SIG-M5 treated with dmso at 0.1 percent for 504 hours (cell line): ENCODE measurements at regions not wholly inside any gene's neighbourhood (a gene's known extent, or its start where the extent isn't known, plus 50 kb on each side); places are given as distances from the start of the nearest gene placed in this dataset.

Source experiments
- DNase-seq: peaks from one replicate; lab custom pipeline; 2025; ENCODE audit not compliant: unreplicated experiment; lab: John Stamatoyannopoulos, UW

DNA sequence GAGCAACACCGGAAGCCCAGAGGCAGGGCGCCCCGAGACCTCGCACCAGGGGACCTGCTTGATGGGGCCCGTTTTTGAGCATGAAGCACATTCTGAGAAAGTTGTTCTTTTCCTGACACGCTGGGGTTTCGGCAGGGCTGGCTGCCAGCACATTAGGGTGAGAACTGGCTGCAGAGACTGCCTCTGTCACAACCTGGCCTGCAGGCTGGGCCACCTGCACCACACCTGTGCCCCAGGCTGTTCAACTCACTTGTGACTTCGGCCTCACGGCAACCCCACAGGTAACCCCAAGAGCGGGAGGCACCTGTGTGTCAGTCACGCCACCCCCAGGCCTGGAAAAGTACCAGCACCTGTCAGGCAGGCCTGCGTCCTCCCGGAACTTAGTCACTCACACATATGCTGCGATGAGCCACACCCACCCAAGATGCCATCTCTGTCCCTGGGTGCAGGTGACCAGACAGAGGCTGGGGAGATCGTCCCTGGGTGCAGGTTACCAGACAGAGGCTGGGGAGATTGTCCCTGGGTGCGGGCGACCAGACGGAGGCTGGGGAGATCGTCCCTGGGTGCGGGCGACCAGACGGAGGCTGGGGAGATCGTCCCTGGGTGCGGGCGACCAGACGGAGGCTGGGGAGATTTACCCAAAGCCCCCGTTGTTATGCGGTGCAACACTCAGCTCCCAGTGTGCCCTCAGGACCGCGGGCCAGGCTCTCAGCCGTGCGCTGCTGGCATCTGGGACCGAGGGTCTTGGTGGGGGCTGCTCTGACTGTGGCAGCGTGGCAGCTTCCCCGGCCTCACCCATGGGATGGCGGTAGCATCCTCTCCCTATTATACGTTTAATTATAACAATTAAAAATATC is 82.5 kb upstream of the BHLHE23 start:
- DNase-seq: peak; percentile 77

DNA sequence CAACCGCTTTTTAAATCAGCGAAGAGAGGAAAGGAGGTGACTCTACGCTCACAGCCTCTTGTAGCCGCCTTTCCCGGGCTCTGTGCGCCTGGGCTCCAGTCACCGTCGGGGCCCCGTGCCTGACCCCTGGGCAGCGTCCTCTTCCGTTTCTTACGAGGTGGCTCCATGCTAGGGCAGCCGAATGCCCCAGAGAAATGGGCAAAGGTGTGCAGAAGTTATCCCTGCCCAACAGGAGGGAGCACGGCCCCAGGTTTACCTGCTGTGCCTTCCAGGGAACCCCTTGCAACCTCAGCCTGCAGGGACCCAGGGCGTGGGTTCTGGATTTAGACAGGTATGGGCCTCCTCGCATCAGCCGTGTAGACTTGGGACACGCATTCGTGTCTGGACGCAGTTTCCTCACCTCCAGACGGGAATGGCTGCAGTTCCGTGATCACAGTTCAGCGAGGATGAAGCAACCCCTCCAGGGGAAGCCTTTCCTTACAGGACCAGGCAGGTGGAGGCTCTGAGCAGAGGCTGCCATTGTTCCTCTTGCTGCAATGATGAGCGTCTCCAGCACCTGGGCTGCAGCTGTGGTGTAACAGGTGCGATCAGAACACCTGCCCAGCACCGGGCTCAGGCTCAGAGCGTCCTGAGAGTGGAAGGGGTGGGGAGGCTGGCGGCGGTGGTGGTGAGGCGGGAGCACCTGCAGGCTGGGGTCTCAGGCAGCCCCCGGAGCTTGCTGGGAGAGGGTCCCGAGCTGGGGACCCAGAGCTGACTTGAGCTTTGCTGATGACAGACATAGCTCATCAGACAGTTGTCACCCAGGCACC is 81.3 kb upstream of the BHLHE23 start:
- DNase-seq: no peak

- no peak for DNase-seq
Observed at GRCh38 chr20:63087236-63087871, 80.6 kb upstream of the BHLHE23 start.

GRCh38 chr20:63086421-63087235 is 79.9 kb upstream of the BHLHE23 start:
- DNase-seq: no peak

GRCh38 chr20:63085151-63085861 is 78.5 kb upstream of the BHLHE23 start:
- no peak for DNase-seq

DNA sequence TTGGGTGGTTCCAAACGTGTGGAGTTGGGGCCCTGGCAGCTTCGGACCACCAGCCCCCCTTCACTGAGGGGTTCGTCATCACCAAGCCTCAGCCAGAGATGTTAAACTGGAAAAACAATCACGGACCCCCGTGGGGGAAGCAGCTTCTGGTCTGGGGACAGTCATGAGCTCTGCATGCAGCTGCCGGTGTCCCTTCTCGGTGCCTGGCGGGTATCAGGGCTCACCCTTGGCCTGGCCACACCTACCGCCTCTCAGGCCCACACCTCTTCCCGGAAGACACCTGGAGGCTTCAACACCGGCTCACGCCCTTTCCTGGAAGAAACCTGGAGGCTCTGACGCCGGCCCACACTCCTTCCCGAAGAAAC is 77.8 kb upstream of the BHLHE23 start:
- DNase-seq: no peak

DNA sequence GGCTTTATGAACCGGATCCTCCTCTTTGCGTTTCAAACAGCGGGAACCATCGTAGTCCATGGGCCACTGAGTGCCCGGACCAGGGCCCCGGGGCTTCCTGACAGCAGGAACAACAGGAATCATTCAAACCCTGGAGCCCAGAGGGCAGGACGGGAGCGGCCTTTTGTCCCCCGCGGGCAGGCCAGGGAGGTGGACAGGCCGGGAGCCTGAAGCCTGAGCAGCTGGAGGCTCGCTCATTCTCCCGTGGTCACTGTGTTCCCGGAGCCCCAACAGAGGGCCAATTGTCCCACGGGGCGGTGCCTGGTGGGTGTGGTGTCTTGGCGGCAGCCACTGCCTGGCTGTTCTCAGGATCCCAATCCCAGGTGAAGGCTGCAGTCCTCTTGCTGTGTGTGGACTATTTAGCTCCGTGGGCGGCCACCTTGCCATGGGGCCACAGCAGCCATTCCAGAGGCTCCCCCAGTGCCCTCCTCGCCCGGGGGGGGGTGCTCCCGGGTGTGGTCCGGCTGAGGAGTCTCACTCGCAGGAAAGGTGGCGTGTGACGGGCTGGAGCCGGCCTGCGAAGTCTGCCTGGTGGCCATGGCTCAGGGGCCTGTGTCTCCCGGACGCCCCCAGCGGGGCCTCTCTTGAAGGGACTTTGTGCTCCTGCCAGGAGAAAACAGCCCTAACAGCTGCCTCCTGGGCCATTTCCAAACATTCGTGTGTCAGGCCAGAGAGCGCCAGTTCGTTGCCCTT is 77.2 kb upstream of the BHLHE23 start:
- DNase-seq: no peak

- no peak for DNase-seq
Observed at GRCh38 chr20:63082939-63083735, 76.4 kb upstream of the BHLHE23 start.

GRCh38 chr20:63082308-63082938 is 75.7 kb upstream of the BHLHE23 start:
- peak; percentile 26 for DNase-seq

DNA sequence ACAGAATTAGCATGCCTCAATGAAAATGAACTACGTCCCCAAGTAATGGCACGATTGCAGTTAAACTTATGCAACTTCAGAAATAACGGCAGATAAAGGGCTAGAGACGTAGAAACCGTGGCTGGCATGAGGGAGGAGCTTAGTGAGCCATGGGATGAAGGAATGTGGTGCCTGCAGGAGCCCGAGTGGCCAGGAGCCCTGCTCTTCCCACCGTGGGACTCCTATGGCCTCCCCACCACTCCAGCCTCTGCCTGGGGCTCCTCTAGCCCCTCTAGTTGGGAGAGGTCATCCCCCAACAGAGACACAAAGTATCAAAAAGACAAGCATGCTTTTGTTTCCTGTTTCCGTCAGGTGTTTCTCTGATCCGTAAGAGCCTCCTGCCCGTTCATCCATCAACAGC is 75.1 kb upstream of the BHLHE23 start:
- DNase-seq: no peak

GRCh38 chr20:63081351-63081750 is 74.6 kb upstream of the BHLHE23 start:
- no peak for DNase-seq

DNA sequence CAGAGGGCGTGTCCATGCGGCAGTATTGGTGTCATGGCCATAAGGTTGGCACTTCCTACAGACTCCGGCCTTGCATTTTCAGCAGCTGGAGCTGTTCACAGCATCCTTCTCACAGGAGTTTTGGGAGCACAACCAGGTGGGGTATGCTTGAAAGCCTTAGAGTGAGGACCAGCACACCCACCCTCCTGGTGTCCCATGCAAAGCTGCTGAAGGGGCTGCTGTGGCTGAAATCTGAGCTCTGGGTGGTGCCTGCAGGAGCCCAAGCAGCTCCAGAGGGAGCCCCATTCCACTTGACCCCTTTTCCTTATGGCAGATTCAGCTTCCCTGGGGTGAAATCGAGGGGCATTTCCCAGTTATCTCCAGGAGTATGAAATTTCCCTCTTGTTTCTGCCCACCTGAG is 74.0 kb upstream of the BHLHE23 start:
- no peak for DNase-seq

DNA sequence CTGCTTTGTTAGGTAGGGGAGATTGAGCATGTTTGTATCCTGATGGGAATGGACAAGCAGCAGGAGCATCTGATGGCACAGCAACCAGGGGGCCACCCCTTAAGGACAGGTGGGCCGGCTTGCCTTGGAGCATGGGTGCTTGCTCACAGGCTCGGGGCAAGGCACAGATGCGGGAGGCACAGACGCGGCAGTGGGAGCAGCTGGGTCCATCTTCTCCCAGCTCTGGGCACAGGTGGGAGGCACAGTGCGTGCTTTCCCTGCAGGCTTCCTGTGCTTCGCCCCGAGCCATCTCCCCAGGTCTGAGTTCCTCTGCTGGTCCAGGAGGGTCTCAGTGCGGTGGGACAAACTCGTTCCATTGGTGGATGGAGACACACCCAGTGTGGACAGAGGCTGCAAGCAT is 73.6 kb upstream of the BHLHE23 start:
- no peak for DNase-seq

GRCh38 chr20:63079971-63080370 is 73.2 kb upstream of the BHLHE23 start:
- DNase-seq: no peak

DNA sequence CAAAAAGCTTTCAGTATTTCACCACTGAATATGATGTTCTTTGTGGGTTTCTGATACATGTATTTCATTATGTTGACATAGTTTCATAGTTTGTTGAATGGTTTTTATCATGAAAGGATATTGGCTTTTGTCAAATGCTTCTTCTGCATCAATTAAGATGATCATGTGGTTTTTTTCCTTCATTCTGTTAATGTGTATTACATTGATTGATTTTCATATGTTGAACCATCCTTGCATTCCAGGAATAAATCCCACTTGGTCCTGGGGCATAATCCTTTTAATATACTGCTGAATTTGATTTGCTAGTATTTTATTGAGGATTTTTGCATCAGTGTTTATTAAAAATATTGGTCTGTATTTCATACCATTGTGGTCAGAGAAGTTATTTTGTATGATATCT is 70.9 kb upstream of the BHLHE23 start:
- no peak for DNase-seq

DNA sequence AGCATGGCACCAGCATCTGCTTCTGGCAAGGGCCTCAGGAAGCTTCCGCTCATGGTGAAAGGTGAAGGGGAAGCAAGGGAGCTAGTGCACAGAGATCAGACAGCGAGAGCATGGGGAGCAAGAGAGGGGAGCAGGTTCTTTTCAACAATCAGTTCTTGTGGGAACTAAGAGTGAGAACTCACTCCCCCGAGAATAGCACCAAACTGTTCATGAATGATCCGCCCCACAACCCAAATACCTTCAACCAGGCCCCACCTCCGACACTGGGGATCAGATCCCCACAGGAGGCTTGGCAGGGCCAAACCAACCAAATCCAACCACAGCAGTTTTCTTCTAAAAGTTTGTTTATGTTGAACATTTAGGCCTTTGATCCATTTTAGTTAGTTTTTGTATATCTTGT is 69.7 kb upstream of the BHLHE23 start:
- DNase-seq: no peak

GRCh38 chr20:63074631-63075030 is 67.9 kb upstream of the BHLHE23 start:
- DNase-seq: no peak

DNA sequence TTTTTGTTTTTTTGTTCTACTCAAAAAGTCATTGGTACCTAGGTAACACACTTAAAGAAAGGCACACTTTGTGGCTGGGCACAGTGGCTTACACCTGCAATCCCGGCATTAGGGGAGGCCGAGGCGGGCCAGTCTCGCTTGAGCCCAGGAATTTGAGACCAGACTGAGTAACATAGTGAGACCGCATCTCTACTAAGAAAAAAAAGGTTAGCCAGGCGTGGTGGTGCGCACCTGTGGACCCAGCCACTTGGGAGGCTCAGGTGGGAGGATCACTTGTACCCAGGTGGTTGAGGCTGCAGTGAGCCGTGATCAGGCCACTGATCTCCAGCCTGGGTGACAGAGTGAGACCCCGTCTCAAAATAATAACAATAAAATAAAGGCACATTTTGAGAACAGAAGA is 67.4 kb upstream of the BHLHE23 start:
- no peak for DNase-seq

DNA sequence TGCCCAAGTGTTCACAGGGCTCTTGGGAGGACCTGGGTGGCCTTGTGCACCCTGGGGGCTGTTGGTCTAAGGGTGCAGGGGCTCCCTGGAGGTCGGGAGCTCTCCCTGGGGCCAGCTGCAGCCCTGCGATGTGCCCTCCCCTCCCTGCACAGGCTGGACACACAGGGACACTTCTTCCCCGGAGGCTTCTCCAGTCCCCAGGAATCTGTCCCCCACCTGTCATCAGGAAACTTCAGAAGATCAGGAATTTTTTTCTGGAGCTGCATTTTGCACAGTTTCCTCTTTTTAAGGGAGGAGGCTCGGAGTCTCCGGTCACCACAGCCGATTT is 66.9 kb upstream of the BHLHE23 start:
- DNase-seq: no peak
